K562 (cell line): ENCODE measurements at regions not wholly inside any gene's neighbourhood (a gene's known extent, or its start where the extent isn't known, plus 50 kb on each side); places are given as distances from the start of the nearest gene placed in this dataset.

Experiments
- CBFB ChIP-seq: sonication (generic); formaldehyde crosslinking; IDR thresholded peaks from 2 replicates; pipeline ENCODE4 v1.4.0; 2020; ENCODE audit warnings: mild to moderate bottlenecking, missing genetic modification reagents
- EWSR1 ChIP-seq: fragments of 450-650 bp; IDR thresholded peaks from 2 replicates; pipeline ENCODE4 v1.6.1; 2018; ENCODE audit warnings: borderline replicate concordance, mild to moderate bottlenecking, low read depth, moderate library complexity; ENCODE audit not compliant: partially characterized antibody
- SMAD3 ChIP-seq: fragments of 450-650 bp; formaldehyde crosslinking; conservative IDR thresholded peaks from 2 replicates; pipeline ENCODE4 v1.4.0; 2020; ENCODE audit warnings: mild to moderate bottlenecking

DNA sequence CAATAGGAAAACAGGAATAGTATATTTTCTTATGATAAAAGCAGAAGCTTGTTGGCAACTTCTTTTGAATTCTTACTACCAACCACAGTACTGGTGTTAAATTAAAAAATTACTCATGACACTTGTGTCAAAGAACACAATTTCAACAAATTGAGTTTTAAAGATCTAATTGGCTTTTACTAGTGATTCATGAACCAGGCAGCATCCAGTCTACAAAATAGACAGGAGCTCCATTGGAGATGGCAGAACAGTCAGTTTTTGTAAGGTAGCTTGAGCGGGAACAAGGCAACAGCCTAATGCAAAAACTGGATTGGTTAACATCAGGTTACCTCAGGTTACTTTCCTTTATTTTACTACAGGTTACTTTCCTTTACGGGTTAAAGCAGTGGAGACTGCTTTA lies 181.3 kb upstream of the THBS1 start:
- TF ChIP-seq SMAD3, result no peak
- no peak for TF ChIP-seq EWSR1
- no peak for TF ChIP-seq CBFB (CRISPR knock-in tag)
